ENCODE measurements at regions not wholly inside any gene's neighbourhood (a gene's known extent, or its start where the extent isn't known, plus 50 kb on each side); places are given as distances from the start of the nearest gene placed in this dataset.

DNA sequence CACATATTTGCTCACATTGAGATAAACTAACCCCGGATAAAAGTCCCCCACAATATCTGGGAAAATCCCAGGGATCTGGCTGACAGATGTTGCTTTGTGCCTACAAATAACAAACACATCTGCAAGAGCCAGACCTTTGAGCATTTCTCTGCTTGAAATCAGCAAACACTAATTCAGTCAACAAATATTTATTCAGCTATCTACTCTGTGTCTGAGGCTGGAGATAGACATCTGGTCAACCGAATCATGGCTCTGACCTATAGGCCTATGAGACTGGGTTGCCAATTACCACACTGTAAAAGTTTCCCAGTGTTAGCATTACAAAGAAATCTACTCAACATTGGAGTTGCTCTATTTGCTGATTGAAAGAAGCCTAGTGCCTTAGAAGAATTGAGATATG, 201.1 kb upstream of the CADPS start:
- no peak overlapping the region for H3K4me3 ChIP-seq
- H3K36me3 ChIP-seq (replicated peaks; ENCODE audit: insufficient read depth, low read depth), result no peaks in the 10 kb centered on the region
- H3K9me2 ChIP-seq (replicated peaks; ENCODE audit: insufficient read depth), result no peaks in the 10 kb centered on the region
- H3K27ac ChIP-seq, result no peak overlapping the region
- no peaks in the 10 kb centered on the region for H3K9me3 ChIP-seq (ENCODE audit: low read depth)
- TF ChIP-seq EZH2phosphoT487 (IDR thresholded peaks at IDR 0.05; ENCODE audit: low read depth, severe bottlenecking, unreplicated experiment) (no peak), EZH2 (IDR thresholded peaks at IDR 0.05; ENCODE audit: borderline replicate concordance) (no peak)
- TF ChIP-seq, protein P1, sequence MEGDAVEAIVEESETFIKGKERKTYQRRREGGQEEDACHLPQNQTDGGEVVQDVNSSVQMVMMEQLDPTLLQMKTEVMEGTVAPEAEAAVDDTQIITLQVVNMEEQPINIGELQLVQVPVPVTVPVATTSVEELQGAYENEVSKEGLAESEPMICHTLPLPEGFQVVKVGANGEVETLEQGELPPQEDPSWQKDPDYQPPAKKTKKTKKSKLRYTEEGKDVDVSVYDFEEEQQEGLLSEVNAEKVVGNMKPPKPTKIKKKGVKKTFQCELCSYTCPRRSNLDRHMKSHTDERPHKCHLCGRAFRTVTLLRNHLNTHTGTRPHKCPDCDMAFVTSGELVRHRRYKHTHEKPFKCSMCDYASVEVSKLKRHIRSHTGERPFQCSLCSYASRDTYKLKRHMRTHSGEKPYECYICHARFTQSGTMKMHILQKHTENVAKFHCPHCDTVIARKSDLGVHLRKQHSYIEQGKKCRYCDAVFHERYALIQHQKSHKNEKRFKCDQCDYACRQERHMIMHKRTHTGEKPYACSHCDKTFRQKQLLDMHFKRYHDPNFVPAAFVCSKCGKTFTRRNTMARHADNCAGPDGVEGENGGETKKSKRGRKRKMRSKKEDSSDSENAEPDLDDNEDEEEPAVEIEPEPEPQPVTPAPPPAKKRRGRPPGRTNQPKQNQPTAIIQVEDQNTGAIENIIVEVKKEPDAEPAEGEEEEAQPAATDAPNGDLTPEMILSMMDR (IDR thresholded peaks at IDR 0.05; ENCODE audit: poor library complexity), result no peak
- H3K79me2 ChIP-seq, result no peaks in the 10 kb centered on the region
- WGBS (ENCODE audit: low lambda C conversion rate, missing lambda C conversion rate), result 29% methylated on average over 2 of the region's 2 CpGs
- no peaks in the 10 kb centered on the region for H4K20me1 ChIP-seq (ENCODE audit: insufficient read depth, poor library complexity, severe bottlenecking)
- peaks cover 1% of the 10 kb centered on the region for H3K27me3 ChIP-seq
- H3K4me1 ChIP-seq (ENCODE audit: insufficient read depth), result no peaks in the 10 kb centered on the region
- no peak for DNase-seq (ENCODE audit: low spot score)
- no peak overlapping the region for H2AFZ ChIP-seq
- H3K4me2 ChIP-seq, result no peak overlapping the region

DNA sequence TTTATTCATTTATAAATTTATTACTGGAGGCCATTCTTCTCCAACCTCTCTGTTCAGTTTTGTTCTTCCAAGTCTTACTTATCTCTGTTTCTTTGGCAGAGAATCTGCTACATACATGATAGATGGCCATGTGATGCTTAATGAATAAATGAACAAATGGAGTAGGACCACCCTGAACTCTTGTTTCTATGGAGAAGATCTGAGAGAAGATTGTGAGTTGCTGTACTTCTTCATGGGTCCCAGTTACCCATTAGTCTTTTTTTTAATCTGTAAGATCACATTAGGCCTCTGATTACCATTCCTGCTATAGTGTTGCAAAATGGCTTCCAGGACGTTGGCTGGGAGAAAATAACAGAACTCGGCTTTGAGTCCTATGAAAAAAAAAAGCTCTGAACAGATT, 191.9 kb upstream of the SYNPR start:
- no peak overlapping the region for H3K4me2 ChIP-seq
- no peaks in the 10 kb centered on the region for H3K27me3 ChIP-seq
- H3K27ac ChIP-seq, result no peak overlapping the region
- H3K36me3 ChIP-seq (replicated peaks; ENCODE audit: insufficient read depth, low read depth), result no peaks in the 10 kb centered on the region
- H3K9me2 ChIP-seq (replicated peaks; ENCODE audit: insufficient read depth), result no peaks in the 10 kb centered on the region
- no peak for DNase-seq (ENCODE audit: low spot score)
- no peaks in the 10 kb centered on the region for H3K4me1 ChIP-seq (ENCODE audit: insufficient read depth)
- no peaks in the 10 kb centered on the region for H3K79me2 ChIP-seq
- no peaks in the 10 kb centered on the region for H4K20me1 ChIP-seq (ENCODE audit: insufficient read depth, poor library complexity, severe bottlenecking)
- TF ChIP-seq, protein P1 (IDR thresholded peaks at IDR 0.05; ENCODE audit: poor library complexity), result no peak
- TF ChIP-seq EZH2 (IDR thresholded peaks at IDR 0.05; ENCODE audit: borderline replicate concordance), result no peak
- no peak for TF ChIP-seq EZH2phosphoT487 (IDR thresholded peaks at IDR 0.05; ENCODE audit: low read depth, severe bottlenecking, unreplicated experiment)
- no peak overlapping the region for H3K4me3 ChIP-seq
- no peaks in the 10 kb centered on the region for H3K9me3 ChIP-seq (ENCODE audit: low read depth)
- 79% methylated on average over 2 of the region's 2 CpGs for WGBS (ENCODE audit: low lambda C conversion rate, missing lambda C conversion rate)
- H2AFZ ChIP-seq, result no peak overlapping the region

DNA sequence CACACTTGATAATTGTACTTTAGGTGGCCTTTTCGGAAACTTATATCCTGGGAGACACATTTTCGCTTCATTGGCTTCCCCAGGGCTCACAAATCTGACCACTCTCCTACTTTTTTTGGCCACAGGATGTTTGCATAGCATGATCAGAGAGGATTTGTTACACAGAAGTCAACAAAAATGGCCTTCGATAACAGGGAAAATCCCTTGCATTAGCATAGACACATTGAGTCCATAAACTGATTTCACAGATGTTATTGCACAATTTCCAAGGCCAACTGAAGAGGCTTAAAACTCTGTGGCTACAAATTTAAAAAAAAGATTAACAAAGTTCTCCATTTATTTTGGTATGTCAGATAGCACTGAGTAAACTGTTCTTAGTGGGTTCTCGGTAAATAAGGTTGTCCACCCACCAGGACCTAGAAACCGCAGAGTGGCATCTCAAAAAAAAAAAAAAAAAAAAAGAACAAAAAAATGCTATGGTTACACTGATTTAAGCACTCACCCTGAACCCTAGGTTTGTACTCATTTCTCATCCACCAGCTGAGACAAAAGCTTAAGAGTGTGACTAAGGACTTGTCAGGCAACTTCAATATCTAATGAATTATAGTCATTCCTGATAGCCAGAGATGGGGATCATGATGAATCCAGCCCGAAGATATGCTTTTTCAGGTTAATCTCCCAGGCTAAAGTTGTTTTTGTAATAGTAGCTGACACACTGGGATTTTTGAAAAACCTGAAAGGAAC, 188.9 kb upstream of the SYNPR start:
- WGBS (ENCODE audit: low lambda C conversion rate, missing lambda C conversion rate), result 67% methylated on average over 6 of the region's 6 CpGs

More for the DNA sequence above, 188.9 kb upstream of the SYNPR start:
- H3K27me3 ChIP-seq, result peaks cover 3% of the 10 kb centered on the region
- no peak overlapping the region for H3K27ac ChIP-seq
- no peaks in the 10 kb centered on the region for H3K36me3 ChIP-seq (replicated peaks; ENCODE audit: insufficient read depth, low read depth)
- H3K4me2 ChIP-seq, result no peak overlapping the region
- no peak overlapping the region for H3K4me3 ChIP-seq
- no peaks in the 10 kb centered on the region for H3K9me3 ChIP-seq (ENCODE audit: low read depth)
- H3K9me2 ChIP-seq (replicated peaks; ENCODE audit: insufficient read depth), result no peaks in the 10 kb centered on the region
- H3K79me2 ChIP-seq, result no peaks in the 10 kb centered on the region
- DNase-seq (ENCODE audit: low spot score), result no peak
- no peak overlapping the region for H2AFZ ChIP-seq
- H3K4me1 ChIP-seq (ENCODE audit: insufficient read depth), result no peaks in the 10 kb centered on the region
- no peaks in the 10 kb centered on the region for H4K20me1 ChIP-seq (ENCODE audit: insufficient read depth, poor library complexity, severe bottlenecking)
- TF ChIP-seq EZH2 (IDR thresholded peaks at IDR 0.05; ENCODE audit: borderline replicate concordance) (no peak), EZH2phosphoT487 (IDR thresholded peaks at IDR 0.05; ENCODE audit: low read depth, severe bottlenecking, unreplicated experiment) (no peak)
- TF ChIP-seq, protein P1 (IDR thresholded peaks at IDR 0.05; ENCODE audit: poor library complexity), result no peak

All from hepatocyte (in vitro differentiated cells).